Muscle layer of duodenum (tissue), 2 donors: ENCODE measurements at regions not wholly inside any gene's neighbourhood (a gene's known extent, or its start where the extent isn't known, plus 50 kb on each side); places are given as distances from the start of the nearest gene placed in this dataset.

Experiments used
- H3K27ac ChIP-seq: one replicate; pipeline ENCODE4 v1.7.0; 2013; ENCODE audit warnings: mild to moderate bottlenecking, low read length
- H3K27me3 ChIP-seq: one replicate; pipeline ENCODE4 v1.7.0; 2013; ENCODE audit warnings: low read depth, mild to moderate bottlenecking, control low read depth, low read length
- H3K36me3 ChIP-seq, 2 donors: one replicate each; pipeline ENCODE4 v1.7.0; 2013; ENCODE audit warnings: low read length in 2 of 2, control low read depth in 1 of 2, mild to moderate bottlenecking in 1 of 2; ENCODE audit not compliant: insufficient read depth in 2 of 2, control insufficient read depth in 1 of 2
- H3K4me1 ChIP-seq, 2 donors: one replicate each; pipeline ENCODE4 v1.7.0; 2013; ENCODE audit warnings: low read length in 2 of 2, mild to moderate bottlenecking in 2 of 2, control low read depth in 1 of 2, moderate library complexity in 1 of 2; ENCODE audit not compliant: insufficient read depth in 2 of 2, control insufficient read depth in 1 of 2
- H3K4me3 ChIP-seq, 2 donors: one replicate each; pipeline ENCODE4 v1.7.0; 2013; ENCODE audit warnings: low read length in 2 of 2, low read depth in 1 of 2, mild to moderate bottlenecking in 1 of 2
- H3K9me3 ChIP-seq, 2 donors: one replicate each; pipeline ENCODE4 v1.7.0; 2013; ENCODE audit warnings: low read length in 2 of 2, control low read depth in 1 of 2, mild to moderate bottlenecking in 1 of 2; ENCODE audit not compliant: control insufficient read depth in 1 of 2
- donor health status: healthy.

GRCh38 chr2:128562471-128563347, 244.0 kb upstream of the HS6ST1 start:
- Histone ChIP-seq H3K4me3 (no peak overlapping the region), H3K36me3 (no peaks in the 10 kb centered on the region), H3K27me3 (no peaks in the 10 kb centered on the region), H3K9me3 (no peaks in the 10 kb centered on the region), H3K4me1 (peaks cover 0 to 9% of the 10 kb centered on the region in 2 donors), H3K27ac (no peak overlapping the region)

DNA sequence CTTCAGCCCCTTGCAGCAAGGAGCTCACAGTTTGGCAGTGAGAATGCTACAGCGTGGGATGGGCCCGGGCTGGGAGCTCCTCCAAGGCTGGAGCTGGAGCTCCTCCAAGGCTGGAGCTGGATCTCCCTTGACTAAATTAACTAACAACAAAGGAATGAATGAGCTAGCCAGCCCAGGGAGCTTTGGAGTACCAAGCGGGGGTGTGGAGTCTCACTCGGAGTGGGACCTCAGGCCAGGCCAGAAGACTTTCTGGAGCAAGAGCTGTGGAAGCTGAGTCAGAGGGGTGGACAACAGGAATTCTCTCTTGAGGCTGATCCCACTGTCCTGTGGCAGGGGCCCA, 244.7 kb upstream of the HS6ST1 start:
- Histone ChIP-seq H3K36me3 (no peaks in the 10 kb centered on the region), H3K27me3 (no peaks in the 10 kb centered on the region), H3K9me3 (no peaks in the 10 kb centered on the region), H3K4me3 (no peak overlapping the region), H3K4me1 (peaks cover 0 to 9% of the 10 kb centered on the region in 2 donors), H3K27ac (no peak overlapping the region)

GRCh38 chr2:128564131-128564530, 245.5 kb upstream of the HS6ST1 start:
- Histone ChIP-seq H3K9me3 (no peaks in the 10 kb centered on the region), H3K36me3 (no peaks in the 10 kb centered on the region), H3K4me3 (no peak overlapping the region), H3K4me1 (peaks cover 0 to 9% of the 10 kb centered on the region in 2 donors), H3K27me3 (no peaks in the 10 kb centered on the region), H3K27ac (no peak overlapping the region)

DNA sequence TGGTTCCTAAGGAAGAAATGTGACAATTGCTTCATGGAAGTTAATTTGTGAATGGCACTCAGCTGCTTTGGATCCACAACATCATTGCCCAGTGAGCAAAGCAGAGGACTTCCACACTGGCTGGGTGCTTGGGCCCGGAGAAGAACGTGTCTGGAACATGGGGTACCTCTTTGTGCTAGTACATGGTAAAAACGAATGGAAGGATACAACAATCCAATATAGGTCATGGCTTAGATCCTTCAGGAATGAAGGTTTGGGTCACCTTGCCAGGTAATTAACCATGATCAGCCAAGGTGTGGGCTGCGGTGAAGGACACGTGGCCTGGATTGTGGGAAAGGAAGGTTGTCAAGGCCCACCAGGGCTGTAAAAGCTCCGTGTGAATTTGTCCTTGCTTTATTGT, 245.9 kb upstream of the HS6ST1 start:
- Histone ChIP-seq H3K9me3 (no peaks in the 10 kb centered on the region), H3K36me3 (no peaks in the 10 kb centered on the region), H3K27me3 (no peaks in the 10 kb centered on the region), H3K4me3 (no peak overlapping the region), H3K4me1 (peaks cover 0 to 9% of the 10 kb centered on the region in 2 donors), H3K27ac (no peak overlapping the region)

DNA sequence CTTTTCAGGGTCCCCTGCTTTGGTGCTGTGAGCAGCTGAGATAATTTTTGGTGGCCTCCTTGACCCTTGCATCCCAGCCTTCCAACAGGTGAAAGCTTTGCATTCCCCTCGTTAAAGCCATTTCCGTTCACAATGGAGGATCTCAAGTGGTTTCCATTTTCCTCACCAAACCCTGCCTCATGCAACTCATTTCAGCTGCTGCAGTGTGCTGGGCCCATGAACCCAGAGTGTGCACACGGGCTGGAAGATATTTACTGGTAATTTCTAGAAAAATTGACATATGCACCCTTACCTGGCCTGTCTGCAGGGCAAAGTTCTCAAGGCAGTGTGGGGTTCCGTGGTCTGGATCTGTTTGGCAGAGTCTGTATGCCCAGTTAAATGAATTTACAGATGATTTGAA, 246.8 kb upstream of the HS6ST1 start:
- no peak overlapping the region for H3K27ac ChIP-seq
- peaks cover 0 to 9% of the 10 kb centered on the region in 2 donors for H3K4me1 ChIP-seq
- no peaks in the 10 kb centered on the region for H3K36me3 ChIP-seq
- H3K27me3 ChIP-seq: no peaks in the 10 kb centered on the region
- H3K4me3 ChIP-seq: no peak overlapping the region
- H3K9me3 ChIP-seq: no peaks in the 10 kb centered on the region

GRCh38 chr2:128566671-128567070, 248.0 kb upstream of the HS6ST1 start:
- H3K27ac ChIP-seq: no peak overlapping the region
- no peaks in the 10 kb centered on the region for H3K36me3 ChIP-seq
- H3K27me3 ChIP-seq: no peaks in the 10 kb centered on the region
- peaks cover 0 to 9% of the 10 kb centered on the region in 2 donors for H3K4me1 ChIP-seq
- H3K4me3 ChIP-seq: no peak overlapping the region
- no peaks in the 10 kb centered on the region for H3K9me3 ChIP-seq

DNA sequence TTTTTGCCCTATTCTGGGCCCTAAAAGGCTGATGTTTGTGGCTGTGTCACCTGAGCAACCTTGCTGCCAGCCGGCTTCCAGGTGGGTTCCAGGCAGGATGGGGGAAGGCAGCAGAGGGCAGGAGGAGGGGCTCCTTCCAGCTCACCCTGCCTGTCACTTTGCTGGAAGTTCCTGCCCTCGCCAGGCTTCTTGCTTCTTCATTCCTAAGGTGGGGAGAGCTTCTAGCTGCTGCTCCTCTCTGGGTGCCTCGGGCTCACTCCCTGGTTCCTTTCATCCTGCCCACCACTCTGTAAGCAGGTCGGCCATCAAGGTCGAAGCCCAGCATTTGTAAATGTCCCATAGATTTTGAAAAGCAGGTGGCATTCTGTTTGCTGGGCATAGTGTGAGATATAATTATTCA, 249.4 kb upstream of the HS6ST1 start:
- Histone ChIP-seq H3K9me3 (no peaks in the 10 kb centered on the region), H3K4me1 (peaks cover 0 to 5% of the 10 kb centered on the region in 2 donors), H3K36me3 (no peaks in the 10 kb centered on the region), H3K27me3 (no peaks in the 10 kb centered on the region), H3K4me3 (no peak overlapping the region), H3K27ac (no peak overlapping the region)

- H3K36me3 ChIP-seq: no peaks in the 10 kb centered on the region
- H3K4me1 ChIP-seq: no peaks in the 10 kb centered on the region
- H3K27ac ChIP-seq: no peak overlapping the region
- no peaks in the 10 kb centered on the region for H3K9me3 ChIP-seq
- no peak overlapping the region for H3K4me3 ChIP-seq
- no peaks in the 10 kb centered on the region for H3K27me3 ChIP-seq
Measured at GRCh38 chr2:128573116-128573515, 254.4 kb upstream of the HS6ST1 start.

- Histone ChIP-seq H3K36me3 (no peaks in the 10 kb centered on the region), H3K4me3 (no peak overlapping the region), H3K27me3 (no peaks in the 10 kb centered on the region)
Measured at GRCh38 chr2:128573531-128573930, 254.9 kb upstream of the HS6ST1 start.

DNA sequence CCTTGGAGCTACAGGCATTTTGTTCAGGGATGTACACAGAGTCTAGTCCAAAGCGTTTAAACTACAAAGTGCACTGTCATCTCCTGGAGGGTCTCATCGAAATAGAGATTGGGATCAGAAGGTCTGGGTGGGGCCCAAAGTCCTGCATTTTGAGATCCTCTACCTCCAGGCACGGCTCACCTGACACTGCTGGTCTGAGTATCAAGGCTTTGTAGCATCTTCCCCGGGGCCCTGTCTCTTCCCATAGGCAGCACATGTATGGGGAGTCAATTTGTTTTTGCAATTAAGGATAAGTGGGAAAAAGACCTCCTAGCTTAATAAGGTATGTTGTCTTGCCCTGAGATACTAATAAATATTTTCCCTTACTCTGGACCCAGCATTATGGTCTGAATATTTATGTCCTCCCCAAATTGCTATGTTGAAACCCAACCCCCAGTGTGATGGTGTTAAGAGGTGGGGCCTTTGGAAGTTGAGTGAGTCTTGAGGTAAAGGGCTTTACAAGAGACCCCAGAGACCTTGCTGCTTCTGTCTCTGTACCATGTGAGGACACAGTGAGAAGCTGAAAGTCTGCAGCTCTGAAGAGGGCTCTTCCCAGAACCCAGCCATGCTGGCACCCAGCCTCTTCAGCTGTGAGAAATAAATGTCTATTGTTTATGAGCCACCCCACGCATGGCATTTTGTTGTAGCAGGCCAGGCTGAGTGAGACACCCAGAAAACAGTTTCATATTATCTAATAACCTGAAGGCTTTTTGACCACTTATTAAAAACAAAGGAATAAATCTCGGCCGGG, 258.7 kb upstream of the HS6ST1 start:
- Histone ChIP-seq H3K4me1 (no peaks in the 10 kb centered on the region), H3K36me3 (no peaks in the 10 kb centered on the region), H3K27ac (no peak overlapping the region), H3K4me3 (no peak overlapping the region), H3K9me3 (no peaks in the 10 kb centered on the region), H3K27me3 (no peaks in the 10 kb centered on the region)

More at GRCh38 chr2:128573531-128573930, 254.9 kb upstream of the HS6ST1 start:
- Histone ChIP-seq H3K27ac (no peak overlapping the region), H3K4me1 (no peaks in the 10 kb centered on the region), H3K9me3 (no peaks in the 10 kb centered on the region)

GRCh38 chr2:128578406-128579390, 260.0 kb upstream of the HS6ST1 start:
- H3K9me3 ChIP-seq: no peaks in the 10 kb centered on the region
- no peaks in the 10 kb centered on the region for H3K4me1 ChIP-seq
- no peaks in the 10 kb centered on the region for H3K36me3 ChIP-seq
- no peak overlapping the region for H3K27ac ChIP-seq
- no peaks in the 10 kb centered on the region for H3K27me3 ChIP-seq
- H3K4me3 ChIP-seq: no peak overlapping the region
